ENCODE measurements at regions not wholly inside any gene's neighbourhood (a gene's known extent, or its start where the extent isn't known, plus 50 kb on each side); places are given as distances from the start of the nearest gene placed in this dataset.

DNA sequence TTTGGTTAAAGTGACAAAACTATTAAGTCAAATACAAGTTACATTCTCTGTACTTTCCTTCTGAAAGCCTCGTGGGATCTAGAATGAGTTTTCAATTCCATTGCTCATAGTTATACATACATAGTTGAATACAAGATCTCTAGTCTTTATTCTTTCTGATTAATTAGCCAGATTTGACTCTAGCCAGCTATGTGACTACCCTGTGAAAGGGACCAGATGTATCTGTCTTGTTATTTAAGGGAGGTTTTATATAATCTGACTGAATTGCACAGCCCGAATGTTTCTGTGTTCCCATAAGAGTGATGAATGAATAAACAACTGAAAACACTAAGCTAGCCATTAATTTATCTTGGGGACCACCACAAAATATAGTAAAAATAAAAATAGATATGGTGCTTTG, 166.7 kb downstream of the TMEM167A start:
- H2AFZ ChIP-seq (ENCODE audit: low read depth, low read length): no peak overlapping the region
- no peak for TF ChIP-seq EZH2 (IDR thresholded peaks at IDR 0.05; ENCODE audit: insufficient read depth, low read length)
- TF ChIP-seq, protein P1, sequence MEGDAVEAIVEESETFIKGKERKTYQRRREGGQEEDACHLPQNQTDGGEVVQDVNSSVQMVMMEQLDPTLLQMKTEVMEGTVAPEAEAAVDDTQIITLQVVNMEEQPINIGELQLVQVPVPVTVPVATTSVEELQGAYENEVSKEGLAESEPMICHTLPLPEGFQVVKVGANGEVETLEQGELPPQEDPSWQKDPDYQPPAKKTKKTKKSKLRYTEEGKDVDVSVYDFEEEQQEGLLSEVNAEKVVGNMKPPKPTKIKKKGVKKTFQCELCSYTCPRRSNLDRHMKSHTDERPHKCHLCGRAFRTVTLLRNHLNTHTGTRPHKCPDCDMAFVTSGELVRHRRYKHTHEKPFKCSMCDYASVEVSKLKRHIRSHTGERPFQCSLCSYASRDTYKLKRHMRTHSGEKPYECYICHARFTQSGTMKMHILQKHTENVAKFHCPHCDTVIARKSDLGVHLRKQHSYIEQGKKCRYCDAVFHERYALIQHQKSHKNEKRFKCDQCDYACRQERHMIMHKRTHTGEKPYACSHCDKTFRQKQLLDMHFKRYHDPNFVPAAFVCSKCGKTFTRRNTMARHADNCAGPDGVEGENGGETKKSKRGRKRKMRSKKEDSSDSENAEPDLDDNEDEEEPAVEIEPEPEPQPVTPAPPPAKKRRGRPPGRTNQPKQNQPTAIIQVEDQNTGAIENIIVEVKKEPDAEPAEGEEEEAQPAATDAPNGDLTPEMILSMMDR (IDR thresholded peaks at IDR 0.05; ENCODE audit: insufficient read depth, low read depth, low read length): no peak
- H3K36me3 Mint-ChIP-seq (ENCODE audit: low read depth, unreplicated experiment): peaks cover under 1% of the 10 kb centered on the region
- H3K27ac Mint-ChIP-seq (ENCODE audit: unreplicated experiment): no peak overlapping the region
- no peak for DNase-seq (ENCODE audit: low read depth)
- no peak overlapping the region for H3K4me2 ChIP-seq (ENCODE audit: low read length)
- no peaks in the 10 kb centered on the region for H3K79me2 ChIP-seq (ENCODE audit: insufficient read depth, low read length)
- FAIRE-seq: no peak
- H3K4me3 ChIP-seq (ENCODE audit: insufficient read depth, low read depth, low read length): no peak overlapping the region
- no peaks in the 10 kb centered on the region for H3K9me3 ChIP-seq (ENCODE audit: insufficient read depth, low read depth, low read length)
- no peaks in the 10 kb centered on the region for H3K4me1 ChIP-seq (ENCODE audit: insufficient read depth, low read length)
- H3K27me3 ChIP-seq (ENCODE audit: insufficient read depth, low read length): no peaks in the 10 kb centered on the region
- H3K9me3 Mint-ChIP-seq (ENCODE audit: unreplicated experiment): peaks cover 7% of the 10 kb centered on the region
- no peaks in the 10 kb centered on the region for H3K4me1 Mint-ChIP-seq (ENCODE audit: low read depth, unreplicated experiment)
- H3K27me3 Mint-ChIP-seq (ENCODE audit: low read depth, unreplicated experiment): no peaks in the 10 kb centered on the region
- no peak overlapping the region for H3K27ac ChIP-seq (ENCODE audit: low read depth, low read length)
- H4K20me1 ChIP-seq (ENCODE audit: insufficient read depth, low read length): no peaks in the 10 kb centered on the region
- H3K4me3 Mint-ChIP-seq (ENCODE audit: unreplicated experiment): no peak overlapping the region
- H3K36me3 ChIP-seq (ENCODE audit: insufficient read depth, low read length): no peaks in the 10 kb centered on the region
- no peak overlapping the region for H3K9ac ChIP-seq (ENCODE audit: low read length)

DNA sequence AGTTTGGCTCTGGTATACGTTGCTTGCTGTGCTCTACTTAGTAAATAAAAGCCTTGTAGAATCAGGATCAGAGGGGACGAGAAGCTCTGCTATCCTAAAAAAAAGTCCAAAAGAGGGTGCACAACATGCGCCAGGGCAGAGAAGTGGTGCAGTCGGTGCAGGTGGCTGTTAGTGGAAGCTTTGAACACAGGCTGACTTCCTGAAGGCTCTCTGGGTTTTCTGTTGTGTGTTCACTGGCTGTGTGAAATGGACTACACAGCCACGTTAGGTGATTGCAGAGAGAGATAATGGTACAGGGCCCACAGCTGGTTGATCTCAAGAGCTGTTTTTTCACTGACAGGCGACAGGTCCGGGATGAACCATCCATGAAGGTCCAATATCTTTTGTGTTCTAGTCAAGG, 167.4 kb downstream of the TMEM167A start:
- DNase-seq (ENCODE audit: low read depth): no peak
- Histone ChIP-seq H3K4me2 (ENCODE audit: low read length) (no peak overlapping the region), H3K4me1 (ENCODE audit: insufficient read depth, low read length) (no peaks in the 10 kb centered on the region), H3K36me3 (ENCODE audit: insufficient read depth, low read length) (no peaks in the 10 kb centered on the region), H3K4me3 (ENCODE audit: insufficient read depth, low read depth, low read length) (no peak overlapping the region), H2AFZ (ENCODE audit: low read depth, low read length) (no peak overlapping the region), H3K79me2 (ENCODE audit: insufficient read depth, low read length) (no peaks in the 10 kb centered on the region), H3K9me3 (ENCODE audit: insufficient read depth, low read depth, low read length) (no peaks in the 10 kb centered on the region), H4K20me1 (ENCODE audit: insufficient read depth, low read length) (no peaks in the 10 kb centered on the region), H3K9ac (ENCODE audit: low read length) (no peak overlapping the region), H3K27me3 (ENCODE audit: insufficient read depth, low read length) (no peaks in the 10 kb centered on the region), H3K27ac (ENCODE audit: low read depth, low read length) (no peak overlapping the region)
- Mint-ChIP-seq H3K27me3 (ENCODE audit: low read depth, unreplicated experiment) (no peaks in the 10 kb centered on the region), H3K9me3 (ENCODE audit: unreplicated experiment) (peaks cover 3% of the 10 kb centered on the region), H3K27ac (ENCODE audit: unreplicated experiment) (no peak overlapping the region), H3K36me3 (ENCODE audit: low read depth, unreplicated experiment) (no peaks in the 10 kb centered on the region), H3K4me3 (ENCODE audit: unreplicated experiment) (no peak overlapping the region), H3K4me1 (ENCODE audit: low read depth, unreplicated experiment) (no peaks in the 10 kb centered on the region)
- TF ChIP-seq, protein P1 (IDR thresholded peaks at IDR 0.05; ENCODE audit: insufficient read depth, low read depth, low read length): no peak
- TF ChIP-seq EZH2 (IDR thresholded peaks at IDR 0.05; ENCODE audit: insufficient read depth, low read length): no peak
- no peak for FAIRE-seq

DNA sequence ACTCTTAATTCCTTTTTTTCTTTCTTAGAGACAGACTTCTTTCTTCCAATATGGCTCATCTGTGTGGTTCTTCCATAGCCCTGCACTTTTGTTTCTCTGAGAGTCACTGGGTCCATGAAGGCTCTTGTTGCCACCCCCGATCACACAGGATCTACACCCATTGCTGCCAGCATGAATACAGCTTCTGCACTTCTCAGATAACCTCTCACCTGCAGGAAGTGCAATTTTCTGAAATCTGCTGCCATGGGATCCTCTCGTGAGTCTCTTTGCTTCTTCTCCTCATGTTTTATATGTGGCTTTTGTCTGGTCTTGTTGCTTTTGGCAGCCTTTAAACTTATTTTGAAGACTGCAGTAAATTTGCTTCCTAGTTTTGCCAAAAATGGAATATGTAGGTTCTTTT, 171.2 kb downstream of the TMEM167A start:
- no peak overlapping the region for H3K27ac Mint-ChIP-seq (ENCODE audit: unreplicated experiment)
- no peak for FAIRE-seq

More for the DNA sequence above, 171.2 kb downstream of the TMEM167A start:
- Mint-ChIP-seq H3K4me1 (ENCODE audit: low read depth, unreplicated experiment) (no peaks in the 10 kb centered on the region), H3K27me3 (ENCODE audit: low read depth, unreplicated experiment) (no peaks in the 10 kb centered on the region), H3K9me3 (ENCODE audit: unreplicated experiment) (peaks cover 4% of the 10 kb centered on the region), H3K4me3 (ENCODE audit: unreplicated experiment) (no peak overlapping the region), H3K36me3 (ENCODE audit: low read depth, unreplicated experiment) (no peaks in the 10 kb centered on the region)
- no peak for DNase-seq (ENCODE audit: low read depth)
- peaks cover 3% of the 10 kb centered on the region for H3K9me3 ChIP-seq (ENCODE audit: insufficient read depth, low read depth, low read length)
- H3K79me2 ChIP-seq (ENCODE audit: insufficient read depth, low read length): no peaks in the 10 kb centered on the region
- no peaks in the 10 kb centered on the region for H3K4me1 ChIP-seq (ENCODE audit: insufficient read depth, low read length)
- TF ChIP-seq, protein P1 (IDR thresholded peaks at IDR 0.05; ENCODE audit: insufficient read depth, low read depth, low read length): no peak
- no peak for TF ChIP-seq EZH2 (IDR thresholded peaks at IDR 0.05; ENCODE audit: insufficient read depth, low read length)
- no peak overlapping the region for H2AFZ ChIP-seq (ENCODE audit: low read depth, low read length)
- no peaks in the 10 kb centered on the region for H4K20me1 ChIP-seq (ENCODE audit: insufficient read depth, low read length)
- no peak overlapping the region for H3K4me2 ChIP-seq (ENCODE audit: low read length)
- H3K9ac ChIP-seq (ENCODE audit: low read length): no peak overlapping the region
- H3K27me3 ChIP-seq (ENCODE audit: insufficient read depth, low read length): no peaks in the 10 kb centered on the region
- H3K4me3 ChIP-seq (ENCODE audit: insufficient read depth, low read depth, low read length): no peak overlapping the region
- H3K27ac ChIP-seq (ENCODE audit: low read depth, low read length): no peak overlapping the region
- no peaks in the 10 kb centered on the region for H3K36me3 ChIP-seq (ENCODE audit: insufficient read depth, low read length)
